Activated CD4-positive, alpha-beta T cell treated with anti-CD3 and anti-CD28 coated beads, Interleukin-2, Interleukin-6, amounts not matched to agents 100 ng/mL and 50 ng/mL, durations not matched to agents 16 hours and 8 hours (primary cell): ENCODE measurements at regions not wholly inside any gene's neighbourhood (a gene's known extent, or its start where the extent isn't known, plus 50 kb on each side); places are given as distances from the start of the nearest gene placed in this dataset.
"Not testable (repeated sequence)": the region's sequence is repeated elsewhere in the genome, so short reads cannot be mapped to it uniquely, and the experiment has no call there.

Source experiments
- DNase-seq: peaks from one replicate; pipeline ENCODE4 v3.0.0-alpha.2; 2020

- DNase-seq = no peak
Observed at GRCh38 chr2:8555543-8555942, 126.3 kb upstream of the ID2 start.

- DNase-seq = no peak
Observed at GRCh38 chr2:8558096-8558495, 123.8 kb upstream of the ID2 start.

GRCh38 chr2:8558956-8559355 lies 122.9 kb upstream of the ID2 start:
- DNase-seq = no peak

- DNase-seq = no peak
Observed at GRCh38 chr2:8559805-8560204, 122.1 kb upstream of the ID2 start.

- DNase-seq = not testable (repeated sequence)
Observed at GRCh38 chr2:8561692-8562091, 120.2 kb upstream of the ID2 start.

GRCh38 chr2:8563814-8564474 lies 117.9 kb upstream of the ID2 start:
- DNase-seq = no peak

- DNase-seq = no peak
Observed at GRCh38 chr2:8564475-8564874, 117.4 kb upstream of the ID2 start.

- DNase-seq = no peak
Observed at GRCh38 chr2:8565399-8566154, 116.3 kb upstream of the ID2 start.

- no peak for DNase-seq
Observed at GRCh38 chr2:8566155-8566670, 115.6 kb upstream of the ID2 start.

- no peak for DNase-seq
Observed at GRCh38 chr2:8566774-8567468, 114.9 kb upstream of the ID2 start.

- no peak for DNase-seq
Observed at GRCh38 chr2:8567469-8568260, 114.2 kb upstream of the ID2 start.

GRCh38 chr2:8568543-8569302 lies 113.1 kb upstream of the ID2 start:
- DNase-seq = no peak

GRCh38 chr2:8569332-8569930 lies 112.4 kb upstream of the ID2 start:
- DNase-seq = no peak

- DNase-seq = no peak
Observed at GRCh38 chr2:8570637-8571036, 111.2 kb upstream of the ID2 start.

- DNase-seq = no peak
Observed at GRCh38 chr2:8571301-8571791, 110.5 kb upstream of the ID2 start.

- DNase-seq = no peak
Observed at GRCh38 chr2:8571792-8572499, 109.9 kb upstream of the ID2 start.

- DNase-seq = no peak
Observed at GRCh38 chr2:8572712-8573233, 109.1 kb upstream of the ID2 start.

GRCh38 chr2:8573234-8573941 lies 108.5 kb upstream of the ID2 start:
- DNase-seq = no peak

- no peak for DNase-seq
Observed at GRCh38 chr2:8573942-8574195, 108.0 kb upstream of the ID2 start.
